Testis (tissue), 2 donors: ENCODE measurements at regions not wholly inside any gene's neighbourhood (a gene's known extent, or its start where the extent isn't known, plus 50 kb on each side); places are given as distances from the start of the nearest gene placed in this dataset.

Source experiments
- DNase-seq: peaks from one replicate; pipeline ENCODE4 v3.0.0-alpha.2; 2019
- H3K27ac ChIP-seq, 2 donors: fragments of 200-600 bp; sonication (generic); one replicate each; pipeline ENCODE4 v1.5.1; 2019
- H3K27me3 ChIP-seq: fragments of 200-600 bp; sonication (generic); one replicate; pipeline ENCODE4 v1.5.1; 2019
- H3K36me3 ChIP-seq: fragments of 200-600 bp; sonication (generic); one replicate; pipeline ENCODE4 v1.5.1; 2017; ENCODE audit warnings: low read depth; ENCODE audit errors: missing control alignments
- H3K4me1 ChIP-seq: fragments of 200-600 bp; sonication (generic); one replicate; pipeline ENCODE4 v1.5.1; 2019
- H3K4me3 ChIP-seq, 2 donors: fragments of 200-600 bp; sonication (generic); one replicate each; pipeline ENCODE4 v1.5.1; 2017 to 2019
- H3K9me3 ChIP-seq: fragments of 200-600 bp; sonication (generic); one replicate; pipeline ENCODE4 v1.5.1; 2017
- CTCF ChIP-seq, 3 experiments: fragments of 450-650 bp in 2 of 3; fragments of 200-600 bp in 1 of 3; sonication (generic) in 1 of 3; IDR thresholded peaks; one replicate each; pipeline ENCODE4 v1.5.1; 2016 to 2019; ENCODE audit warnings: antibody characterized with exemption in 3 of 3, mild to moderate bottlenecking in 2 of 3, moderate library complexity in 1 of 3
- POLR2A ChIP-seq: fragments of 450-650 bp; IDR thresholded peaks from one replicate; pipeline ENCODE4 v1.6.1; 2017; ENCODE audit warnings: antibody characterized with exemption, mild to moderate bottlenecking, moderate library complexity
- WGBS, 2 donors: methylation state at CpG; one replicate each; pipeline ENCODE4 v1.1.5; 2018; 5-methylcytosine and 5-hydroxymethylcytosine counted together
- intact Hi-C: fragments of 100-400 bp; cut with DNase I; formaldehyde crosslinking; loops from one replicate; pipeline ENCODE4 v1.15.1; 2023; ENCODE audit warnings: low total_unique reads

GRCh38 chr15:92809880-92810361 lies 90.2 kb upstream of the CHD2 start:
- H3K9me3 ChIP-seq = no peaks in the 10 kb centered on the region
- H3K27me3 ChIP-seq = no peaks in the 10 kb centered on the region
- H3K27ac ChIP-seq = peak overlapping the region; percentile 99
- TF ChIP-seq CTCF (IDR thresholded peaks at IDR 0.05) = no peak
- TF ChIP-seq POLR2A = no peak
- WGBS, 2 donors = 20 to 24% methylated on average over 12 of the region's 12 CpGs
- peaks cover 16% of the 10 kb centered on the region for H3K4me1 ChIP-seq
- intact Hi-C loops = loop anchor here (2.0 to 5.0 kb wide), 3 partner anchors 73 to 105 kb away; partner anchors contain the start of gene CHD2
- H3K4me3 ChIP-seq = peak overlapping the region; percentile 70 to 84
- DNase-seq = peak; percentile 60
- no peaks in the 10 kb centered on the region for H3K36me3 ChIP-seq

- peak overlapping the region; percentile 70 to 84 for H3K4me3 ChIP-seq
- no peaks in the 10 kb centered on the region for H3K36me3 ChIP-seq
- no peak for TF ChIP-seq POLR2A
- TF ChIP-seq CTCF (IDR thresholded peaks at IDR 0.05) = no peak
- peaks cover 16% of the 10 kb centered on the region for H3K4me1 ChIP-seq
- intact Hi-C loops = no loop called here
- peak overlapping the region; percentile 99 for H3K27ac ChIP-seq
- WGBS, 2 donors = 21 to 23% methylated on average over 10 of the region's 10 CpGs
- H3K9me3 ChIP-seq = no peaks in the 10 kb centered on the region
- DNase-seq = peak; percentile 77
- H3K27me3 ChIP-seq = no peaks in the 10 kb centered on the region
Measured at GRCh38 chr15:92810418-92811138, 89.5 kb upstream of the CHD2 start.

DNA sequence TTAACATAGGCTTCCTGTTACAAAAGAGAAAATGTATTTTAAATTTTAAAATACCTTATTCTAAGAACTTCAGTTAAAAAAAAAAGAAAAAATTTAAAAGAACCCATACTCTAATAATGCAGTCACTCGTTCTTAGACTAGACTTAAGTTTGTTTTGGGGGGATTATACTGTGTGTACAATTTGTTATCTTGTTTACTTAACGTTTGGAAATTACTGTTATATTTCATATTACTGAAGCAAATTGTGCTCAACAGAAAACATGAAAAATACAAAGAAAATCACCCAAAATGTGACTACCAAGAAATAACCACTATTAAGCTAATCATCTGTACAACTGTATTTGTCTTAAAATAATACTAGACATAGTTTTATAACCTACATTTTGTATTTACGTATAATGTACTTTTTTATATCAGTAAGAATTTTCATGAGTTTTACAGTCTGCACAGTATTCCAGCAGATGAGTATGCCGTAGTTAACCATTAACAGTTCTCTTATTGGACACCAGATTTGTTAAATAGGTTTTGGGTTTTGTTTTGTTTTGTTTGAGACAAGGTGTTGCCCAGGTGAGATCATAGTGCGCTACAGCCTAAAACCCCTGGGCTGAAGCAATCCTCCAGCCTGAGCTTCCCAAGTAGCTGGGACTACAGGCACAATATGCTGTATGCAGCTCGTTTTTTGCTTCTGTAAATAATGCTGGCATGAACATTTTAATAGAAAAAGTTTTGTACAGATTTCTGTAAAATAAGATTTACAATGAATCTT lies 88.8 kb upstream of the CHD2 start:
- intact Hi-C loops = no loop called here
- TF ChIP-seq CTCF (IDR thresholded peaks at IDR 0.05) = no peak
- no peak for TF ChIP-seq POLR2A
- 34 to 35% methylated on average over 6 of the region's 6 CpGs for WGBS, 2 donors
- Histone ChIP-seq H3K4me3 (peak overlapping the region in 1 of 2 donors; percentile 84), H3K27ac (peak overlapping the region; percentile 99), H3K36me3 (no peaks in the 10 kb centered on the region), H3K9me3 (no peaks in the 10 kb centered on the region), H3K4me1 (peaks cover 16% of the 10 kb centered on the region), H3K27me3 (no peaks in the 10 kb centered on the region)
- DNase-seq = no peak

DNA sequence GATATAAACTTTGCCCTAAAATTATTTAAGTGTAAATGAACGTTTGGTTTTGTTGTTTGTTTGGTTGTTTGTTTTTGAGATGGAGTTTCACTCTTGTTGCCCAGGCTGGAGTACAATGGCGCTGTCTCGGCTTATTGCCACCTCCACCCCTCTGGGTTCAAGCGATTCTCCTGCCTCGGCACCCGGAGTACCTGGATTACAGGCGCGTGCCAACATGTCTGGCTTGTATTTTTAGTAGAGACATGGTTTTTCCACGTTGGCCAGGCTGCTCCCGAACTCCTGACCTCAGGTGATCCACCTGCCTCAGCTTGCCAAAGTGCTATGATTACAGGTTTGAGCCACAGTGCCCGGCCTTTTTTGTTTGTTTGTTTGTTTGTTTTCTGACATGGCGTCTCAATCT lies 87.9 kb upstream of the CHD2 start:
- Histone ChIP-seq H3K4me1 (peaks cover 16% of the 10 kb centered on the region), H3K27me3 (no peaks in the 10 kb centered on the region), H3K36me3 (no peaks in the 10 kb centered on the region), H3K27ac (peak overlapping the region in 1 of 2 donors; percentile 99), H3K4me3 (no peak overlapping the region), H3K9me3 (no peaks in the 10 kb centered on the region)
- no peak for DNase-seq
- intact Hi-C loops = no loop called here
- 68 to 70% methylated on average over 11 to 12 of the region's 12 CpGs for WGBS, 2 donors
- TF ChIP-seq POLR2A (no peak), CTCF (IDR thresholded peaks at IDR 0.05) (no peak)
